Lower lobe of right lung (tissue), 2 donors: ENCODE measurements at regions not wholly inside any gene's neighbourhood (a gene's known extent, or its start where the extent isn't known, plus 50 kb on each side); places are given as distances from the start of the nearest gene placed in this dataset.

Experiments
- ATAC-seq, 2 donors: fragments of 200-7000 bp; cut with Tn5 transposase; one replicate each; pipeline ENCODE4 v1.9.1; 2020 to 2022; ENCODE audit warnings: mild to moderate bottlenecking in 2 of 2, moderate library complexity in 2 of 2
- DNase-seq: peaks from one replicate; pipeline ENCODE4 v3.0.0-alpha.2; 2020
- H3K27ac ChIP-seq: fragments of 200-600 bp; one replicate; pipeline ENCODE4 v1.8.0; 2022
- H3K27me3 ChIP-seq: fragments of 200-600 bp; one replicate; pipeline ENCODE4 v1.8.0; 2022; ENCODE audit warnings: low read depth
- H3K36me3 ChIP-seq: fragments of 200-600 bp; one replicate; pipeline ENCODE4 v1.8.0; 2022; ENCODE audit warnings: mild to moderate bottlenecking
- H3K4me1 ChIP-seq: fragments of 200-600 bp; one replicate; pipeline ENCODE4 v1.8.0; 2022
- H3K4me3 ChIP-seq: fragments of 200-600 bp; one replicate; pipeline ENCODE4 v1.8.0; 2022; ENCODE audit warnings: mild to moderate bottlenecking
- H3K9me3 ChIP-seq: fragments of 200-600 bp; one replicate; pipeline ENCODE4 v1.8.0; 2022
- intact Hi-C: fragments of 100-400 bp; cut with DNase I; formaldehyde crosslinking; loops from one replicate; pipeline ENCODE4 v1.11.0; 2022
- TF ChIP-seq, protein P1 (sequence below): fragments of 200-600 bp; IDR thresholded peaks from one replicate; pipeline ENCODE4 v1.8.0; 2022; ENCODE audit warnings: antibody characterized with exemption, mild to moderate bottlenecking
- donor health status: DM: no; HTN: yes; CAD: no; lungs with severe emphysema.

GRCh38 chr9:2378816-2379215, 242.8 kb upstream of the VLDLR start:
- no peak for ATAC-seq
- intact Hi-C loops, result no loop called here

GRCh38 chr9:2384741-2385140, 236.8 kb upstream of the VLDLR start:
- H3K36me3 ChIP-seq, result no peaks in the 10 kb centered on the region
- H3K27me3 ChIP-seq, result no peaks in the 10 kb centered on the region
- no peaks in the 10 kb centered on the region for H3K4me1 ChIP-seq
- H3K4me3 ChIP-seq, result no peak overlapping the region
- DNase-seq (no peak), ATAC-seq (no peak)
- TF ChIP-seq, protein P1, sequence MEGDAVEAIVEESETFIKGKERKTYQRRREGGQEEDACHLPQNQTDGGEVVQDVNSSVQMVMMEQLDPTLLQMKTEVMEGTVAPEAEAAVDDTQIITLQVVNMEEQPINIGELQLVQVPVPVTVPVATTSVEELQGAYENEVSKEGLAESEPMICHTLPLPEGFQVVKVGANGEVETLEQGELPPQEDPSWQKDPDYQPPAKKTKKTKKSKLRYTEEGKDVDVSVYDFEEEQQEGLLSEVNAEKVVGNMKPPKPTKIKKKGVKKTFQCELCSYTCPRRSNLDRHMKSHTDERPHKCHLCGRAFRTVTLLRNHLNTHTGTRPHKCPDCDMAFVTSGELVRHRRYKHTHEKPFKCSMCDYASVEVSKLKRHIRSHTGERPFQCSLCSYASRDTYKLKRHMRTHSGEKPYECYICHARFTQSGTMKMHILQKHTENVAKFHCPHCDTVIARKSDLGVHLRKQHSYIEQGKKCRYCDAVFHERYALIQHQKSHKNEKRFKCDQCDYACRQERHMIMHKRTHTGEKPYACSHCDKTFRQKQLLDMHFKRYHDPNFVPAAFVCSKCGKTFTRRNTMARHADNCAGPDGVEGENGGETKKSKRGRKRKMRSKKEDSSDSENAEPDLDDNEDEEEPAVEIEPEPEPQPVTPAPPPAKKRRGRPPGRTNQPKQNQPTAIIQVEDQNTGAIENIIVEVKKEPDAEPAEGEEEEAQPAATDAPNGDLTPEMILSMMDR, result no peak
- H3K27ac ChIP-seq, result no peak overlapping the region
- intact Hi-C loops, result no loop called here
- no peaks in the 10 kb centered on the region for H3K9me3 ChIP-seq

More at GRCh38 chr9:2378816-2379215, 242.8 kb upstream of the VLDLR start:
- Histone ChIP-seq H3K4me1 (no peaks in the 10 kb centered on the region), H3K27ac (no peak overlapping the region), H3K27me3 (no peaks in the 10 kb centered on the region), H3K9me3 (no peaks in the 10 kb centered on the region), H3K36me3 (no peaks in the 10 kb centered on the region), H3K4me3 (no peak overlapping the region)
- TF ChIP-seq, protein P1, result no peak
- no peak for DNase-seq

GRCh38 chr9:2385746-2386145, 235.8 kb upstream of the VLDLR start:
- ATAC-seq (no peak), DNase-seq (no peak)
- intact Hi-C loops, result no loop called here
- no peaks in the 10 kb centered on the region for H3K4me1 ChIP-seq
- H3K36me3 ChIP-seq, result no peaks in the 10 kb centered on the region
- H3K4me3 ChIP-seq, result no peak overlapping the region
- no peaks in the 10 kb centered on the region for H3K9me3 ChIP-seq
- no peak overlapping the region for H3K27ac ChIP-seq
- H3K27me3 ChIP-seq, result no peaks in the 10 kb centered on the region
- TF ChIP-seq, protein P1, result no peak

DNA sequence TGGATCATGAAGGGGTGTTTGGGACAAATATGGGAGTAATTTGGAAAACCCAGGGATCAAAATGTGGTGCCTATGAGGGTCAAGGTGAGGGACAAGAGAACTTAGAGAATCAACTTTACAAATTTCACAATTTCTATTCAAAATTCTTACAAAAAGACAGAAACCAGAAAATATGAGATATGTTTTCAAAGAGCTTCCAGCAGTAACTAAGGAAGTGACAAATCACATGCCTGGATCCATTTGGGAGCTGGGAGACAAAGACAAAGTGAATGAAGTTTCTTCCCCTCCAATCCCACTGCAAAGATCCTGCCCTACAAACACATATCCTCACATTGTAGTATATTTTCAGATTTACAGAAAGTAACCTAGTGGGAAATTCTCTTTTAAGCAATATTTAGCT, 235.0 kb upstream of the VLDLR start:
- ATAC-seq, result no peak
- no peak for DNase-seq
- H3K4me3 ChIP-seq, result no peak overlapping the region
- no peaks in the 10 kb centered on the region for H3K36me3 ChIP-seq
- no peak overlapping the region for H3K27ac ChIP-seq
- TF ChIP-seq, protein P1, result no peak
- H3K9me3 ChIP-seq, result no peaks in the 10 kb centered on the region
- no peaks in the 10 kb centered on the region for H3K27me3 ChIP-seq
- H3K4me1 ChIP-seq, result no peaks in the 10 kb centered on the region
- intact Hi-C loops, result no loop called here

- no peak for ATAC-seq
- intact Hi-C loops, result no loop called here
Observed at GRCh38 chr9:2387166-2387565, 234.4 kb upstream of the VLDLR start.

More at GRCh38 chr9:2387166-2387565, 234.4 kb upstream of the VLDLR start:
- TF ChIP-seq, protein P1, result no peak
- Histone ChIP-seq H3K27me3 (no peaks in the 10 kb centered on the region), H3K4me1 (no peaks in the 10 kb centered on the region), H3K36me3 (no peaks in the 10 kb centered on the region), H3K4me3 (no peak overlapping the region), H3K9me3 (no peaks in the 10 kb centered on the region), H3K27ac (no peak overlapping the region)
- no peak for DNase-seq
